LNCaP clone FGC (cell line): ENCODE measurements at regions not wholly inside any gene's neighbourhood (a gene's known extent, or its start where the extent isn't known, plus 50 kb on each side); places are given as distances from the start of the nearest gene placed in this dataset.

Experiments used
- DNase-seq: peaks from one replicate; pipeline ENCODE4 v3.0.0-alpha.2; 2011; ENCODE audit warnings: low read depth
- H3K4me3 ChIP-seq: 2 replicates; pipeline ENCODE4 v1.5.1; 2011; ENCODE audit warnings: mild to moderate bottlenecking, low read depth, low read length, control low read depth
- TF ChIP-seq, protein P1 (sequence below): IDR thresholded peaks from 2 replicates; pipeline ENCODE4 v1.5.1; 2012; ENCODE audit warnings: mild to moderate bottlenecking; ENCODE audit not compliant: control insufficient read depth, insufficient read depth; ENCODE audit errors: extremely low read depth

DNA sequence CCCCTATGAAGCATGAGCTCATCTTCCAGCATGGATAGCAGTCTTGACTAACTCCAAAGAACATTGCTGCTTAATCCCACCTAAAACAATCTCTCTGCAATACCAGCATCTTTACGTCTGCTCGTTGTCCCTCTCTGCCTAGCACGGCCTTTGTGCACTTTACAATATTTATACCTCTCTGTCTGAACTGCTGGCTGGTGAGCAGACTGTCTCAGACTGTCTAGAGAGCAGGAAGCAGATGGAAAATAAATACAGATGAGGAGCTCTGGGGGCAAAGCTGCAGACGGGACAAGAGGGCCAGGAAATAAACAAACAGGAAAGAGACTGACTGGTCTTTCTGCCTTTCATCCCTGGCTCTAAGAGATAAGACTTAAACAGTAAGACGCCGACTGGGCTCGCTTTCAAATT, 224.8 kb downstream of the ENC1 start:
- DNase-seq = peak; percentile 53
- H3K4me3 ChIP-seq = no peak overlapping the region
- TF ChIP-seq, protein P1, sequence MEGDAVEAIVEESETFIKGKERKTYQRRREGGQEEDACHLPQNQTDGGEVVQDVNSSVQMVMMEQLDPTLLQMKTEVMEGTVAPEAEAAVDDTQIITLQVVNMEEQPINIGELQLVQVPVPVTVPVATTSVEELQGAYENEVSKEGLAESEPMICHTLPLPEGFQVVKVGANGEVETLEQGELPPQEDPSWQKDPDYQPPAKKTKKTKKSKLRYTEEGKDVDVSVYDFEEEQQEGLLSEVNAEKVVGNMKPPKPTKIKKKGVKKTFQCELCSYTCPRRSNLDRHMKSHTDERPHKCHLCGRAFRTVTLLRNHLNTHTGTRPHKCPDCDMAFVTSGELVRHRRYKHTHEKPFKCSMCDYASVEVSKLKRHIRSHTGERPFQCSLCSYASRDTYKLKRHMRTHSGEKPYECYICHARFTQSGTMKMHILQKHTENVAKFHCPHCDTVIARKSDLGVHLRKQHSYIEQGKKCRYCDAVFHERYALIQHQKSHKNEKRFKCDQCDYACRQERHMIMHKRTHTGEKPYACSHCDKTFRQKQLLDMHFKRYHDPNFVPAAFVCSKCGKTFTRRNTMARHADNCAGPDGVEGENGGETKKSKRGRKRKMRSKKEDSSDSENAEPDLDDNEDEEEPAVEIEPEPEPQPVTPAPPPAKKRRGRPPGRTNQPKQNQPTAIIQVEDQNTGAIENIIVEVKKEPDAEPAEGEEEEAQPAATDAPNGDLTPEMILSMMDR = no peak

DNA sequence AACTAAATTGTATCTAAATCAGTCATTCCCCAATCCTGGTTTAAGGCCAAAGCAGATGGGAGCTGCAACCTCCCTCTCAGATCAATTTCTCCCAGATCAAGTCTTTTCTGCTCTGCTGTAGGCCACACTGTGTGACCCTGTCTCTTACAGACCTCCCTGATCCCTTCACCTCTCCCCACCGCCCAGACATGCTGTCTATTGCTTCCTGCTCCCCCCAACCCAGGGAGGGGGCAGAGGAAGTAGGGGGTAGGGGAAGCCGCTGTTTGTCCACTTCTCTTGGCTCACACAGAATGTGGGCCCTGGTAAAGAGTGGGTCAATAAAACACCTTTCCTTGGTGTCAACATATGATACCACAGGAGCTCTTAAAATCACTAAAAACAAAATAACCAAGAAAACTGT, 226.3 kb downstream of the ENC1 start:
- H3K4me3 ChIP-seq = no peak overlapping the region
- TF ChIP-seq, protein P1 = no peak
- DNase-seq = no peak

DNA sequence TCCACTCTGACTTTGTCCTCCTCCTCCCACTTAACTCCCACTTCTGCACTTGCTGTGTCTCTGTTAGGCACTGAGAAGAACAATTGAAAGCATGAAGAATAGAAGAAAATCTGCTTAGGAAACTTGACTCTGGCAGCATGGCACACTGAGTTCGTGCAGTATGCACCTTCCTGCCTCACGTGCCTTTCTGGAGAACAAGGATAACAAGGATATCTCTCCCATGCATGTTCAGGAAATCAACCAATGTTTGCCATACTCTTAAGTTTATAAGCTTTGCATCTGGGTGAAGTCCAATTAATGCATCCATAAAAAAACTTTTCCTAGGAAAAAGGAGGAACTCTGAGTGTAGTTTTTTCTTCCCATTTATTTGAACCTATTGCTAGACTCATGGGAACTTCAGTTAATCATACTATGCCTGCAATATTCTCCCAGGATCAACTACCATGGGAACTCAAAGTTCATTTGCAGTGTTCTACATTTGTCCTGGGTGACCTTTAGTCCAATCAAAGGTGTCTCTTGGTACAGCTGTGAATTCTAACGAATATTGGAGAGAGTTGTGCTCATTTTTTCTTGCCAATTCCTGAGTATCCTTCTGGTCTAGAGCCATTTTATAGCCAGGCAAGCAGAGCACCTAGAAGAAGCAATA, 227.0 kb downstream of the ENC1 start:
- H3K4me3 ChIP-seq = no peak overlapping the region
- TF ChIP-seq, protein P1 = no peak
- DNase-seq = peak; percentile 50

GRCh38 chr5:74412066-74412465, 228.5 kb downstream of the ENC1 start:
- TF ChIP-seq, protein P1 = no peak
- no peak for DNase-seq
- no peak overlapping the region for H3K4me3 ChIP-seq

DNA sequence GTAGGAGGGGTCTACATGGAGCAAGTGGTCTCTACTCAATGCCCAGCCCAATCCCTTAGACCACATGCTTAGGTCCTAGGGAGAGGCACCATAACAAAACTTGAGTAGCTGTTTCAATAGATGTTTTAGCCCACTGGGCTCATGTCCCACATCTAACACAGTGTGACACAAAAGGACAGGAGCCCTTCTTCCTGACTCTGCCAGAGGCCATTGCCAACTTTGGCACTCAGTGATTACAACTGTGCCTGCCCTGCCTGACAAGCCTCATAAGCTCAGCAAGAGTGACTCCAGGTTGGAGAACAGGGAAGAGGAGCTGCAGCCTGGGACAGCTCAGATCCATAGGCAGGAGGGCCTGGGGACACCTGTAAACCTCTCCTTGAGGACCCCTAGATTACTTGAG, 230.8 kb downstream of the ENC1 start:
- DNase-seq = no peak
- TF ChIP-seq, protein P1 = no peak
- no peak overlapping the region for H3K4me3 ChIP-seq

GRCh38 chr5:74409166-74409706, 231.3 kb downstream of the ENC1 start:
- no peak overlapping the region for H3K4me3 ChIP-seq
- TF ChIP-seq, protein P1 = no peak
- no peak for DNase-seq
